NCI-H128 (cell line): ENCODE measurements at regions not wholly inside any gene's neighbourhood (a gene's known extent, or its start where the extent isn't known, plus 50 kb on each side); places are given as distances from the start of the nearest gene placed in this dataset.

Source experiments
- DNase-seq: peaks from one replicate; lab custom pipeline; 2025; ENCODE audit not compliant: unreplicated experiment; lab: John Stamatoyannopoulos, UW

DNA sequence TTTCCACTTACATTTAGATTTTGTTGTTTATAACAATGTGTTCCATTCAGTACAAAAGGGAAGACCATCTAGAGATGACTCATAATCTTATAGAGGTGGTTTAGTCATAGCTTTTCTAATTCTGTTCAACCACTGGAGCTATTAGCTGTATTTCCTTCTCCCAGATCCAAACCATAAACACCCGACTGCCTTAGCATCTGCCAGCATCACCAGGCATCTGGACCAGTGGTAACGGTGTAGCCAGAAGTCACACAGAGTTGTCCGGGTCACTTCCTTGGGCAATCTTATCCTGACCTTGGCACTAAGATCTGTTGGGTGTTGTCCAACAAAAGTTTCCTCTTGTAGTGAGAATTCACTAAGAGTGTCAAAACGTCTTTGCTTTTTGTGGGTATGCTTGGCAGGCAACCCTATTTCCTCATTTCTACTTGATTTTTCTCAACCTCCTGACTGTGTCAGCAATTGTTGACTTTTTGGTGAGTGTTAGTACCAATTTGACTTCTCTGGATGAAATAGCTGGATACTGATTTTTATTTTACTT, 372.1 kb upstream of the B3GALT2 start:
- no peak for DNase-seq

DNA sequence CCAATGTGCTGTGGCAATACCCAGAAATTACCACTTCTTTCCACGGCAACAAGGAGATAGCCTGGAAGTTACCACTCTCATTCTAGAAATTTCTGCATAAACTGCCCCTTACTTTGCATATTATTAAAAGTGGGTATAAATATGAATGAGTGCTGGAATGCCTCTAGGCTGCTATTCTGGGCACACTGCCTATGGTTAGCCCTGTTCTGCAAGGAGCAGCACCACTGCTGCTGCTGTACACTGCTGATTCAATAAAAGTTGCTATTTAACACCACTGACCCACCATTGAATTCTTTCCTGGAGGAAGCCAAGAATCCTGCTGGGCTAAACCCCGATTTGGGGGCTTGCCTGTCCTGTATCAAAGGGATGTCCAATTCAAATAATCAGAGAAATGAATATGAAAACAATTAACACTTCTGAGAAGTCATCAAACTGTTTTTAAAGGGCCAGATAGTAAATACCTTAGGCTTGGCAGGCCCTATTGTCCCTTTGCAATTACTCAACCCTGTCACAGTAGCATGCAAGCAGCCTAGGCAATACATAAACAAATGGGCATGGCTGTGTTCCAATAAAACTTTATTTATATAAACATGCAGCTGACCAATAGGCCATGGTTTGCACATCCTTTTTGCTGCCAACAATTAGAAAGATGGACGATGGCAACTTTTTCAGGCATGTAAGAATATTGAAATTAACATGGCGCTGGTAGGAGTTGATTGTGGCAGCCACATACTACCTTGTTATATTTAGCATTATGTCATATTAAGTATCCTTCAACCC, 369.4 kb upstream of the B3GALT2 start:
- no peak for DNase-seq

DNA sequence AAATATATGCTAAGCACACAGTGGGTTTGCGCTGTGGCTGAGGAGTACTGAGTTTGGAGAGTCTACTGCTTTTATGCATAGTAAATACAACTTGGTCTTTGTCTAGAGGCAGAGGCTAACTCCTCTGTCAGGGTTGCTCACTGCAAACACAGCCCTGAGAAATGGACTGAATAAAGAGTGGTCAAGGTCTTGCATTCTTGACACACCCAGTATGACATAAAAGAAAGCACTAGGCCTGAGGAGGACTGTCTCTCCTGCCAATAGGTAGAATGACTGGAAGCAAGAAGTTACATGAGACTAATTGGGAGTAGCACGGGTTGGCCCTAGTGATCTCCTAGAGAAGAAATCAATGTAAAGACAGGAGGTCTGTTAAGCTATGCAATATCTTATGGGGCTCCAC, 367.2 kb upstream of the B3GALT2 start:
- DNase-seq = no peak

DNA sequence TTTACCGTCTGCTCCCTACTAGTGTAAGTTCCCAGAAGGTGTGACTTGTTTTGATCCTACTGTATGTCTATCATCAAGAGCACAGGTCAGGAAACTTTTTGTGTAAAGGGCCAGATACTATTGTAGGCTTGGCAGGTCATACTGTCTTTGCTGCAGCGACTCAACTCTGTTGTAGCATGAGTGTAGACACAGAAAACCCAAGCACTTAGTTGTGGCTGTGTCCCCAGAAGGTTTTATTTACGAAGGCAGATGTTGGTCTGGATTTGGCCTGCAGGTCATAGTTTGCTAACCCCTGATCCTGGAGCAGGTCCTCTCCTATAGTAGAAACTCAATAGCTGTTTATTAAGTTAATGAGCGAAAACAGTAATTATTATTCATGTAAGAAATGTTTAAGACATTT, 365.9 kb upstream of the B3GALT2 start:
- DNase-seq = no peak

DNA sequence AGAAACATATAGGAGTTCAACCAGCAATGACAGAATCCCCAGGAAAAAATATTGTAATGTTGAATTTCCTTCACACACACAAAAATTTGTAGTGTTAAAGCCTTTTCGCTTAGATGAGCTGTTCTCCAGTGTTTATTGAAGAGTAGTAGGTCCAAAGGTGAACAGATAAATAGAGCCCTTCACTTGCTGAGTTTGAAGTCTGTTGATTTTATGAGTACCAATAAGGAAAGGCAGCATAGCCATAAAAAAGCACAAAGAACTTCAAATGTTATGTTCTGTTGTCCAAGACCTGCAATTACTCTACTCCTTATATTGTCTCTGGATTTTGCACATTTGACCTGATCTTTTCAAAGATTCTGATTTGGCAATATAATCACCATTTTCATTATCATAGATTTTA, 362.7 kb upstream of the B3GALT2 start:
- DNase-seq = no peak

DNA sequence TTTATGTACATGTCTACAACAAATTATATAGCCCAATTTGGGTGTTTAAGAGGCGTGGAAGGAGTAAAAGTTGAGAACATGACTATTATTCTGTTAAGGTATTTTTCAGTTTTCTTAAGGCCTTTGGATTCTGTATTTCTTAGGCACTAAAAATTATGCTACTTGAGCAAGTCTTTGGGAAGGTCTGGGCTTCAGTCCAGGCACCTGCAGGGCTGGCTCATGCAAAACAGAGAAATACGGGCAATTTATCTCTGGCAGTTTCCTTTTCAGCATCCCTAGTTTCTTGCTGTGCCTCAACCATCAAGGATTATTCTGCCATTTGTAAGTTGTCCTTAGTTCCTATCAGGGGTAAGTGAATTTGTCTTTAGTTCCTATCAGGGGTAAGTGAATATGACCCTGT, 358.8 kb upstream of the B3GALT2 start:
- no peak for DNase-seq

DNA sequence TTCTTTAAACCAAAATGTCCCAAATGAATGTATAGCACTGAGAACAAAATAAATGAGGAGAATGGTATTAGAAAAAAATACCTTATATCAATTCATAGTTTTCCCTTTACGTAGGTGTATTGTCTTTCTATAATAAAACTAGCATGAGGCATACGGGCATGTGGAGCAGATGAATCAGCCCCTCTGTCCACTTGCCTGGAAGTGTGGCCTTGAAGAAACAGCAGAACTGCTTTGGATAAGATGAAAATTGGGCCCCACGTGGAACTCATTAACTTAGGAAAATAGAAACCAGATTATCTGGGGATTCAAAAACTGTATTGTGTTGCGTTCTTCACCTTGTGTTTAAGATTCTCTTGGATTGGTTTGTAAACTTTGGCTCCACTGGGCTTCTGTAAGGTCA, 356.8 kb upstream of the B3GALT2 start:
- DNase-seq = no peak

DNA sequence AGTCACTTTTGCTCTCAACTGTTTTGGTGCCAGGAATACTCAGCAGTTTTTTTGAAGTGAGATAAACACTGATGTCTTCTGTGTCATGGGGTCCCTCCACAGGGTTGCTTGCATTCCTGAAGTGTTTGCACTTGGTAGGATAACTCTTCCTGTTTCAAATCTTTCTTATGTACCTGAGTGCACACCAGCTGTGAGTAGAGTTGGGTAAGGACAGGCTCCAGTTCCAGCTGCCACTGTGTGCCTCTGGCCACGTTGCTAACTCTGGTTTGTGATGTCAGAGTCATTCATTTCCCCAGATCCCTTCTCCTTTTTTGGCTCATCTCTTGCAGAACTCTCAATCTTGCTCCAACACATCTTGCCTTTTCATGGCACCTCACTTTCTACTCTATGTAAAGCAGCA, 356.3 kb upstream of the B3GALT2 start:
- no peak for DNase-seq

DNA sequence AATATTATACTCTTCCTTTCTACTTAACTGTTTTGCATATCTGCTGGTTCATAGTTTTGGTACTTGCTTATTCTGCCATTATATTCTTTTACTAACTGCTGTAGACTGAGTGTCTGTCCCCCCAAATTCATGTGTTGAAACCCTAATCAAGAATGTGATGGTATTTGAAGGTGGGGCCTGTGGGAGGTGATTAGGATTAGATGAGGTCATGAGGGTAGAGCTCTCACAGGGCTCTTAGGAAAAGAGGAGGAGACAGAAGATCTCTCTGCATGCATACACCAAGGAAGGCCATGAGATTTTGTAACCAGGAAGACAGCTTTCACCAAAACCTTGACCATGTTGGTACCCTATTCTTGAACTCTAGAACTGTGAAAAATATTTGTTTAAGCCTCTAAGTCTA, 354.1 kb upstream of the B3GALT2 start:
- no peak for DNase-seq

DNA sequence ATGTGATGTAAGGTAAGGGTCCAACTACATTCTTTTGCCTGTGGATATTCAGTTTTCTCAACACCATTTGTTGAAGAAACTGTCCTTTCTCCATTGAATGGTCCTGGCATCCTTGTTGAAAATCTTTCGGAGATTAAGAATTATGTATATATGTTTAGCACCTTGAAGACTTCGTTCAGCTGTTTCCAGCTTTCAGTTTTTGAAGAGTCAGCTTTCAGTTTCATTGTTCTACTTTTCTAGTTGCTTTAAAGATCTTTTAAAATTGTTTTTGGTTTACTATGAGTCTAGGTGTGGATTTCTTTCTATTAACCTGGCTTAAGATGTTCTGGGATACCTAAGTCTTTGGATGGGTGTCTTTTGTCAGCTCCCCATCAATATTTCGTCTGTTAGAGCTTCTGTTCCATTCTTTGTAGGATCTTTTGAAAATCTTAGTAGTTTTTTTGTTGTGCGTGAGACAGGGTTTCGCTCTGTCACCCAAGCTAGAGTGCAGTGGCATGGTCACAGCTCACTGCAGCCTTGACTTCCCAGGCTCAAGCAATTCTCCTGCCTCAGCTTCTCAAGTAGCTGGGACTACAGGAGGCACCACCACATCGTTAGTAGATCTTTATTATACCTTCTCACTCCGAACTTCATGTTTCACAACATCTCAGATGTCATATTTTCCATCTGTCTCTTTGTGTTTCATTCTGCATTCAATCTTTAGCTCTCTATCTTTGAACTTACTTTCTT, 353.5 kb upstream of the B3GALT2 start:
- DNase-seq = no peak

DNA sequence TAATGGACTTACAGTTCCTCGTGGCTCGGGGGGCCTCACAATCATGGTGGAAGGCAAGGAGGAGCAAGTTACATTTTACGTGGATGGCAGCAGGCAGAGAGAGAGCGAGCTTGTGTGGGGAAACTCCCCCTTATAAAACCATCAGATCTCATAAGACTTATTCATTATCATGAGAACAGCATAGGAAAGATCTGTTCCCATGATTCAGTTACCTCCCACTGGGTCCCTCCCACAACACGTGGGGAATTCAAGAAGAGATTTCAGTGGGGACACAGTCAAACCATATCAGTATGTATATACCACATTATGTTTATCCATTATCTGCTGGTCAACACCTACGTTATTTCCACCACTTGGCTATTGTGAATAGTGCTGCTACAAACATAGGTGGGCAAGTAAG, 352.3 kb upstream of the B3GALT2 start:
- no peak for DNase-seq

DNA sequence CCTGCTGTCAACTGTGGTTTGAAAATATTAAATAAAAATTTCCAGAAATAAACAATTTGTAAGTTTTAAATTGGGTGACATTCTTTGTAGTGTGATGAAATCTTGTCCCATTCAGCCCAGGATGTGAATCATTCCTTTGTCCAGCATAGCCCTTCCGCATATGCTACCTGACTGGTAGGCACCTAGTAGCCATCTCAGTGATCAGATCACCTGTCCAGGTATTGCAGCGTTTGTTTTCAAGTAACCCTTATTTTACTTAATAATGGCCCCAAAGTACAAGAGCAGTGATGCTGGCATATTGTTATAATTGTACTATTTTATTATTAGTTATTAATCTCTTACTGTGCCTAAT, 351.6 kb upstream of the B3GALT2 start:
- DNase-seq = no peak

DNA sequence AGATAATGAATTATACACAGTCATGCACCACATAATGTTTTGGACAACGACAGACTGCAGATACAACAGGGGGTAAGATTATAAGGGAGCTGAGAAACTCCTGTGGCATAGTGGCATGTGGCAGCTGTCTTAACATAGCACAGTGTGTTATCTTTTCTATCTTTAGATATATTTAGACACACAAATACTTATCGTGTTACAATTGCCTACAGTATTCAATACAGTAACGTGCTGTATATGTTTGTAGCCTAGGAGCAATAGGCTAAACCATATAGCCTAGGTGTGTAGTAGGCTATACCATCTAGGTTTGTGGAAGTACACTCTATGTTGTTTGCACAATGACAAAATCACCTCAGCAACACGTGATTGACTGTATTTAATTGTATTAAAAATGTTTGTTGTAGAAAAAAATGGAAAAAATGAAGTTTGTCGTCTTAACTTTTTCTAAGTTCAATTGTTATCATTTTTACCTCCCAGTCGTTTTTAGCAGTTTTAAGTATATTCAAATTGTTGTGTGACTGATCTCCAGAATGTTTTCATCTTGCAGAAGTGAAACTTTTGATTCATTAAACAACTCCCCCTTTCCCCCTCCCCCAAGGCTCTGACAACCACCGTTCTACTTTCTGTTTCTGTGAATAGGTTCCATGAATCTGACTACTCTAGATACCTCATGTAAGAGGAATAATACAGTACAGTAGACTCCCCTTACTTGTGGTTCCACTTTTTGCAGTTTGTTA, 351.0 kb upstream of the B3GALT2 start:
- DNase-seq = no peak

DNA sequence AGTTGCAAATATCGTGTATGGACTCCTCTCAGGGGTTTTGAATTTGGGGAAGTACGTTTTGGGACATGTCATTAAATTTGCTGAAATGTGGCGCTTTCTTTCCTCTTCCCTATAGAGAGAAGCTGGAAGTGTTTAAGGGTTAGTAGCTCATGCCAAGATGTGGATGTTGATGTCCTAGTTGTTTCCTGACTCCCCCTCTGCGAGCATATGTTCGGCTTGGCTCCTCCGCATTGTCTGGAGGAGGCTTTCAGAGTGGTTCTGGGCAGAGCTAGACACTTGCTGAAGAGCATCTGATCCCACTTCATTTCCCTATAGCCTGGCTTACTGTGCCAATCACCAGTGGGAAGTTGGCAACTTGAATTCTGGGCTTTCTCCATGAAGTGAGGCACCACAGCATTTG, 347.4 kb upstream of the B3GALT2 start:
- DNase-seq = no peak

DNA sequence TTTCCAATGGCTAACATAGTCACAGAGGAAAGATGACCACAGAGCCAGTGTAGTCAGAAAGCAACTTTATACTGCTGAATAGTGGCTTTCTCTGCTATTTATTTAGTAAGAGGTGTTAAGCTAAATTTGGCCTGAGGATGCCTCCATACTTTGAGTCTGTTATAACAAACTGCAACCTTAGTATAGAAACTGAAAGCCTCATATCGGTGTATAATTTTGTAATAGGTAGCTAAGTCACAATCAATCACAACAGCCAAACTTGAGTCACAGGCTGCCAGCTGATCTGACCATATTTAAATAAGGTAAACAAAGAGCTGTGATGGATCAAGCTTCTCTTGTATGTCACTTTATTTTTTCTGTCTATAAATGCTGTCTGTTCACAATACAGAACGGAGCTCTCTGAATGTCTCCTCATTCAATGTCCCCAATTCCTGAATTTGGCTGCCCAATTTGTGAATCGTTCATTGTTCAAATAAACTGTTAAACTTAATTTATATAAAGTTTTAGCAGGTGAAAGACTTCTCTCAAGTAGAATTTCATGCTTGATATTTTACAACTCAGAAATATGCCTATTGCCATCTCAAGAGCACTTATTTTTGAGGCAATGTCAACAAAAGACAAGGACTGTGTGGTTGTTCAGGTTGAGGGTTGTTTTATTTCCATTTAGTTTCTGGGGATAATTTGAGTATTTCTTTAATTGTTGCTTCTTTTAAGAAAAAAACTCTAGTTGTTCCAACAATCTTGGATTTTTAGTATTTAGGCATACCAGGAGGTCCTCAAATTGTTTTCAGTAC, 339.7 kb upstream of the B3GALT2 start:
- no peak for DNase-seq

DNA sequence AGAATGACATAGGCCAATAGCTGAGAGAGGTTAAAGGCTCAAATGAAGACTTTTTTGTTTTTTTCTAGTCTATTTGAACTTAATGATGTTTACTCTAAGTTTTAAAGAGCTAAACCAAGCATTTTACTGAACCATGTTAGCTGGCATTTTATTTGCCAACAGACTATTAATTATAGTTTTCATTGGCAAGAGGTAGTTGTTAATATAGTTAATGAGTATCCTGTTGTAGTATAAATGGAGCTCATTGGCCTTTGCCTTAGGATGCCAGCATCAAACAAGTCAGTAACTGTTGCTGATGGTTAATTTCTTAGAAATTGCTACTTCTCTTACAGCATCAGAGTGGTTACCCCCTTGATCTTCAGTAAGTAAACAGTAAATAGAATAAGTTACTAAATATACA, 339.0 kb upstream of the B3GALT2 start:
- no peak for DNase-seq

DNA sequence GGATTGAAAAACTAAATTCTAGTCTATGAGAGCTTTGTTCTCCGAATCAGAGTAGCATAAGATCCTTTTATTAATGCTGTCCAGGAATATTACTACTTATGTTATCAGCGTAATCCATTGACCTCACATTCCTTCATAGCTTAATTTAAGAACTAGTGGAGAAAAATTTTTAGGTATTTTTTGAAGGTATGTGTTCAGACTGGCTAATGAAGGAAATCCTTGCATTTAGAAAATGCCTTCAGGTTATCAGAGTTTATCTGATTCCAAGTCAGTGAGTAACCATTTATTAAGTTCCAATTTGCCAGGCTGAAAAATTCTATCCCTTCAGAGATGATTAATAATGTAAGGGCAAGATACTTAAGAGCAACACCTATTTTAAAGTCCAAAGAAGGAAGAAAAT, 338.2 kb upstream of the B3GALT2 start:
- no peak for DNase-seq

DNA sequence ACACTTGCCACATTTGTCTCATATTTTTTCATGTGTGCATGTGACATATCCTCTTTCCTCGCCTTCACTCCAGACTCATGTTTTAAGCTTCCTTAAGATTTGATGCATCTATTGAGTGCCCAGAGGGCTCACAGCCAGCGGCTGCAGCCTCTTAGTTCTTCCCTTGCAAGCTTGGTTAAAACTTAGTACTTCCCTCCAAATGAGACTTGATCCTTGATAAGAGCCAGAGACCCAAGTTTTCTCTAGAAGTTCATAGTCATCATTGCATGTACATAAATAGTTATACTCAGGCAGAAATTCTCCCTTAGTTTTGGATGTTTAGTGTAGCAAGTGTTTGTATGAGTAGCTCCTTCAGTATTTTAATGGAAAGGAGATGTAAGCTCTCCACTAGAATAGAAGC, 337.6 kb upstream of the B3GALT2 start:
- no peak for DNase-seq

DNA sequence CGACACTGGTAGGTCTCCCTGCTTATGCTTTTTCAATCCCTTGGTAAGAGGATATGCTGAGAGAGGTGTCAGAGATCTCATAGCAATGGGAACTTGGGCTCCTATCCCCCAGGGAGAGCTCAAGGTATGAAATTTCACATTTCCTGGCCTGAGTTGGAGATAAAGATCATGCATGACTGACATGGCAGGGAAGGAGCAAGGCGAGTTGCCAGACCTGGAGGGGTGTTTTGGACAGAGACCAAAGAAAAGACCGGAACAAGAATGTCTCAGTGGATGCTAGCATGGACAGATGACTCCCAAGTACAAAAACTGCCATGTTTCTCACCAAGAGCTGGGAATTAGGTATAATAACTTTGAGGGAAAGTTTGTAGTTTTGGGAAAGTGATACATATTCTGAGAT, 334.1 kb upstream of the B3GALT2 start:
- no peak for DNase-seq

DNA sequence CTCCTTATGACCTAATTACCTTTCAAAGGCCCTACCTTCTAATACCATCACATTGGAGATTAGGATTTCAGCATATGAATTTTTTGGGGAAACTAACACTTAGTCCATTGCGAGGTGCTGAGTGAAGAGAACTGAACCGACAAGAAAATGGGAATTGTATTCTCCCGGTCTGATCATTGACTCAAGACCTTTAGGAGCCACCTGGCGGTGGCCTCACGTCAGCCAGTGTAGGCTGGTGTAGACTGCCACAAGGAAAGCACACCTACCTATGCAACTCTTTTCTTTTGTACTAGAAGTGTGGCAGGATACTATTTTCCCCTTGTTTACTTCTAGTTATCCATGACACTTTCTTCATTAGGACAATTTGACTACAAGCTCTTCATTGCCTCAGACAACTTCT, 333.5 kb upstream of the B3GALT2 start:
- no peak for DNase-seq

DNA sequence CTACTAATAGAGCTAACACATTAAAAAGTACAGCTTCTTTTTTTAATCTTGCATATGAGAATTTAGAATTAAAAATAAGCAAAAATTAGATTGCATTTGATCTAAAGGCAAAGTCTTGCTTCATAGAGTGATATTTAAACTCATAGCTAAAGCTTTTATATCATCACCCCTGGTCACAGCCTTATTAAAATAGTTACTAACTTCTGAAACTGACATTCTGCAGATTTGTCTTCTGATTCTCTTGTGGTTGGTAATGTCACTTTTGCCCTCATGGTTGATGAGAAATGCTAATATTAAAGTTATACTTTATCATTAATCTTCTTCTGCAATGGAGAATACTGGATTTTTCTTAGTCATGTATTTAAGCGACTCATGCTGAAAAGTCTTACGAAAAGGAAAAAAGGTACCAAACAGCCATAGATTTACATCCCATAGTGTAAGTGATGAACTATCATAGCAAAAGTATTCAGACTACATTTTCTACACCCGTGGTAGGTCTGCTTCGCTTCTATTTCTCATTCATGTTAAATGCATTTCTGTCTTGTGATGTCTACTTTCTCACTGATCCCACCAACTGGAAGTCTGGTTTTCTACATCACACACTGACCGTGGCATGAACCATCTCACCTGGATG, 330.5 kb upstream of the B3GALT2 start:
- DNase-seq = no peak
